Right lobe of liver (tissue), 4 donors: ENCODE measurements at regions not wholly inside any gene's neighbourhood (a gene's known extent, or its start where the extent isn't known, plus 50 kb on each side); places are given as distances from the start of the nearest gene placed in this dataset.

Experiments
- POLR2A ChIP-seq: fragments of 450-650 bp; IDR thresholded peaks from one replicate; pipeline ENCODE4 v1.6.1; 2017; ENCODE audit warnings: antibody characterized with exemption, mild to moderate bottlenecking
- TF ChIP-seq, protein P1 (sequence below), 4 donors: fragments of 200-600 bp in 3 of 4; fragments of 450-650 bp in 1 of 4; IDR thresholded peaks; one replicate each; pipeline versions ENCODE4 v1.5.1 to v1.8.0; 2016 to 2022; ENCODE audit warnings: antibody characterized with exemption in 4 of 4, mild to moderate bottlenecking in 2 of 4
- donor health status: DM: no; HTN: no; CAD: no.
- donor health status: DM: no; HTN: no; CAD: no.
- donor health status: DM: no; HTN: yes; CAD: no.

DNA sequence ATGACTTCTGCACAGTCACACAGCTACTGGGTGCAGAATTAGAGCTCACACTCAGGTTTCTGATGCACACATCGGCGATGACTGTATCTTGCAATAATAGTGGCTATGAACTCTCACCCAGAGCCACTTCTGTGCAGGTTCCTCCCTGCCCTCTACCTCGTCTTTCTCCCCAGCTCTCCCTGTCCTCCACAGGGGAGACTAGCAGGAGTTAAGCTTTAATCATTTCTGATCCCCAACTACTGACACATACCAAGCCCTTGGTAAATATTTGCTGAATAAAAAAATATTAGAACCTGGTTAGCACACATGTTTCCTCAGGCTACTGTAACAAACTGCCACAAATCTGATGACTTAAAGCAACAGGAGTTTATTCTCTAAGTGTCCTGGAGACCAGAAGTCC, 222.7 kb upstream of the FOXA2 start:
- TF ChIP-seq, protein P1, sequence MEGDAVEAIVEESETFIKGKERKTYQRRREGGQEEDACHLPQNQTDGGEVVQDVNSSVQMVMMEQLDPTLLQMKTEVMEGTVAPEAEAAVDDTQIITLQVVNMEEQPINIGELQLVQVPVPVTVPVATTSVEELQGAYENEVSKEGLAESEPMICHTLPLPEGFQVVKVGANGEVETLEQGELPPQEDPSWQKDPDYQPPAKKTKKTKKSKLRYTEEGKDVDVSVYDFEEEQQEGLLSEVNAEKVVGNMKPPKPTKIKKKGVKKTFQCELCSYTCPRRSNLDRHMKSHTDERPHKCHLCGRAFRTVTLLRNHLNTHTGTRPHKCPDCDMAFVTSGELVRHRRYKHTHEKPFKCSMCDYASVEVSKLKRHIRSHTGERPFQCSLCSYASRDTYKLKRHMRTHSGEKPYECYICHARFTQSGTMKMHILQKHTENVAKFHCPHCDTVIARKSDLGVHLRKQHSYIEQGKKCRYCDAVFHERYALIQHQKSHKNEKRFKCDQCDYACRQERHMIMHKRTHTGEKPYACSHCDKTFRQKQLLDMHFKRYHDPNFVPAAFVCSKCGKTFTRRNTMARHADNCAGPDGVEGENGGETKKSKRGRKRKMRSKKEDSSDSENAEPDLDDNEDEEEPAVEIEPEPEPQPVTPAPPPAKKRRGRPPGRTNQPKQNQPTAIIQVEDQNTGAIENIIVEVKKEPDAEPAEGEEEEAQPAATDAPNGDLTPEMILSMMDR (IDR thresholded peaks at IDR 0.05): no peak
- no peak for TF ChIP-seq POLR2A
